BLaER1 (cell line): ENCODE measurements at regions not wholly inside any gene's neighbourhood (a gene's known extent, or its start where the extent isn't known, plus 50 kb on each side); places are given as distances from the start of the nearest gene placed in this dataset.
"Not testable (repeated sequence)": the region's sequence is repeated elsewhere in the genome, so short reads cannot be mapped to it uniquely, and the experiment has no call there.

Source experiments
- H3K27ac ChIP-seq: shearing (Covaris generic); formaldehyde crosslinking; 2 replicates; pipeline ENCODE4 v1.8.1; 2022
- H3K27me3 ChIP-seq: shearing (Covaris generic); formaldehyde crosslinking; 2 replicates; pipeline ENCODE4 v1.8.1; 2022
- H3K36me3 ChIP-seq: shearing (Covaris generic); formaldehyde crosslinking; 2 replicates; pipeline ENCODE4 v1.8.1; 2022
- H3K4me1 ChIP-seq: shearing (Covaris generic); formaldehyde crosslinking; 2 replicates; pipeline ENCODE4 v1.8.1; 2022
- H3K4me2 ChIP-seq: shearing (Covaris generic); formaldehyde crosslinking; 2 replicates; pipeline ENCODE4 v1.8.1; 2022
- H3K4me3 ChIP-seq: shearing (Covaris generic); formaldehyde crosslinking; 2 replicates; pipeline ENCODE4 v1.8.1; 2022
- H3K9ac ChIP-seq: shearing (Covaris generic); formaldehyde crosslinking; 2 replicates; pipeline ENCODE4 v1.8.1; 2022
- H3K9me3 ChIP-seq: shearing (Covaris generic); formaldehyde crosslinking; 2 replicates; pipeline ENCODE4 v1.8.1; 2022
- H4K20me1 ChIP-seq: shearing (Covaris generic); formaldehyde crosslinking; 2 replicates; pipeline ENCODE4 v1.8.1; 2022
- Cebpa-rat ChIP-seq: shearing (Covaris generic); IDR thresholded peaks from 2 replicates; pipeline ENCODE4 v1.8.1; 2022

DNA sequence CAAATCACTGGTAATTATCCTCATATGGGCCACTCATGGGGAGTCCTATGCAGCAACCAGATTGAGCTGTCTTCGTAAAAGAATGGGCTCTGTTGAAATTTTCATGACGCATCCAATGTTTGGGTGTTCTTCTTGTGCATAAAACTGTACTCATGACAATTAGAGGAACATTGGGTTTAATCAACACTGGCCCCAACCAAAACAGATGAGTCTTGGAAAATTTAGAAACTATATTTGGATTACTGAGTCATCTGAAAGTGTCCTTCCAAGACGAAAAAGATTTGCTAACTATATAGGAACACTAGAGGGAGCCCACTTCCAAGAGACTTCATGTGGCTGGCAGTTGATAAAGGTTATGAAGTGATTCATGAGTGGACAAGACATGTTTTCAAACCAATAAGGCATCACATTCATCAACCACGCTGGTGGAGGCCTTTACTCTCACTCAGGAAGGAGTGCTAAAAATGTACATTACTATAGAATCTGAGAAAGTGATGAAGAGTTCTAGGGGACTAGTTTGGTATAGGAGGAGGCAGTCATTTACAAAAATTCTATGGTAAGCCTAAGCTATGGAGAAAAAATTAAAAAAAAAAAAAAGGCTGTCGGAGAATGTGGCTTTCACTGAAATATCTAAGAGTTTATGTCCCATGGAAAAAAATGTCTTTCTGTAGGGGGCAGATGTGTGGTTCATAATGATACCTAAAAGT lies 313.5 kb downstream of the PRDM9 start:
- no peak overlapping the region for H3K4me2 ChIP-seq
- TF ChIP-seq Cebpa-rat: no peak

DNA sequence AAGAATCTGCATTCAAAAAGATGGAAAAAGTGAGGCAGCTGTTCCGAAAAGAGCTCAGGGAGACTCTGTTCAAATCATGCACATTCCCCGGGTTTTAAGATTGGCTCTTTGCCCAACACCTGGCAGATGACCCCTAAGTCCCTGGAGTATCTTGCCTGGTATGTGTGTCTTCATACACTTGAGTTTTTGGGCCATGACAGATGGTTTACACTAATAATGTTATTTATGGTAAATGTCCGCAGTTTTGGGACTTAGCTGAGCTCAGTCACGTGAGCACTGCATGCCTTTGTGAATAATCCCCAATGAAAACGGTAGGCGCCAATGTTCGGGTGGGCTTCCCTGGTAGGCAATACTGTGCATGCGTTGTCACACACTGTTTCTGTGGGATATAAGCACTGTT lies 316.1 kb downstream of the PRDM9 start:
- no peak overlapping the region for H3K27ac ChIP-seq
- H3K27me3 ChIP-seq: no peaks in the 10 kb centered on the region
- H3K9ac ChIP-seq: no peak overlapping the region
- 0 out of 2 replicates have a peak, but pooled peaks cover 7% of the 10 kb centered on the region for H3K4me1 ChIP-seq
- no peak overlapping the region for H3K4me2 ChIP-seq
- no peaks in the 10 kb centered on the region for H3K9me3 ChIP-seq
- H3K4me3 ChIP-seq: no peak overlapping the region
- H3K36me3 ChIP-seq: no peaks in the 10 kb centered on the region
- H4K20me1 ChIP-seq: no peaks in the 10 kb centered on the region
- TF ChIP-seq Cebpa-rat: no peak

More for the DNA sequence above, 313.5 kb downstream of the PRDM9 start:
- no peaks in the 10 kb centered on the region for H3K36me3 ChIP-seq
- H4K20me1 ChIP-seq: no peaks in the 10 kb centered on the region
- H3K4me1 ChIP-seq: no peaks in the 10 kb centered on the region
- H3K27me3 ChIP-seq: no peaks in the 10 kb centered on the region
- H3K27ac ChIP-seq: no peak overlapping the region
- no peak overlapping the region for H3K4me3 ChIP-seq
- H3K9ac ChIP-seq: no peak overlapping the region
- H3K9me3 ChIP-seq: no peaks in the 10 kb centered on the region

DNA sequence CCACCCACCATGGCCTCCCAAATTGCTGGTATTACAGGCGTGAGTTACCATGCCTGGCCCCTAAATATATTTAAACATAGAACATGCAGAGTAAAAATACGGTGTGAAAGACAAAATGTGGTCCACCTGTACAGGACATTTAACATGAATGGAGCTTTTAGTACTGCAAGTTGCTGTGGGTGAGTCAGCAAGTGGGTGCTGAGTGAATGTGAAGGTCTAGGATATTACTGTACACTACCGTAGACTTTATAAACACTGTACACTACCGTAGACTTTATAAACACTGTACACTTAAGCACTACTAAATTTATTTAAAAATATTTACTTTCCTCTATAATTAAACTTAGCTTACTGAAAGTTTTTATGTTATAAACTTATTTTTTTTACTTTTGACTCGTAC lies 317.8 kb downstream of the PRDM9 start:
- H3K27ac ChIP-seq: no peak overlapping the region
- no peaks in the 10 kb centered on the region for H3K36me3 ChIP-seq
- peaks cover 19% of the 10 kb centered on the region for H3K4me1 ChIP-seq
- H3K9ac ChIP-seq: no peak overlapping the region
- no peaks in the 10 kb centered on the region for H3K9me3 ChIP-seq
- no peak overlapping the region for H3K4me3 ChIP-seq
- no peak for TF ChIP-seq Cebpa-rat
- no peaks in the 10 kb centered on the region for H3K27me3 ChIP-seq
- no peak overlapping the region for H3K4me2 ChIP-seq
- no peaks in the 10 kb centered on the region for H4K20me1 ChIP-seq

DNA sequence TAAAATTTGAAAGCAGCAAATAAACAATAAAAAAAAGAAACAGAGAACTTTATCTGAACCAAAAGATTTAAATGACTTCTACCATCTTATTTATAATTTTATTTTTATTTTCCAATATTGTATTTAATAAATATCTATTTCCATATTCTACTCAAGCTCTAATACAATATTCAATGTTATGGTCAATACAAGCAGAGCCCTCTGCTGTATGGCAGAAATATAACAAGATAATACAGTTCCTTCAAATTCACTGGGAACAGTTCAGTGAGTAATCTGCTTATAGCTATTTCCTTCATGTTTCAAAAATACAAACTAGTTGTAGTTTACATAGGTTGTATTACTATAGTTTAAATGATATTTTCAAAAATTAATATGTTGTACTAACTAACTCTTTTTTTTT lies 332.7 kb downstream of the PRDM9 start:
- H3K4me2 ChIP-seq: no peak overlapping the region
- no peaks in the 10 kb centered on the region for H3K27me3 ChIP-seq
- no peaks in the 10 kb centered on the region for H4K20me1 ChIP-seq
- TF ChIP-seq Cebpa-rat: no peak
- no peak overlapping the region for H3K27ac ChIP-seq
- H3K4me3 ChIP-seq: no peak overlapping the region
- no peaks in the 10 kb centered on the region for H3K36me3 ChIP-seq
- peaks cover 8% of the 10 kb centered on the region for H3K9me3 ChIP-seq
- no peak overlapping the region for H3K9ac ChIP-seq
- no peaks in the 10 kb centered on the region for H3K4me1 ChIP-seq

GRCh38 chr5:23864786-23865185 lies 357.4 kb downstream of the PRDM9 start:
- H4K20me1 ChIP-seq: no peaks in the 10 kb centered on the region
- TF ChIP-seq Cebpa-rat: no peak
- no peaks in the 10 kb centered on the region for H3K27me3 ChIP-seq
- H3K36me3 ChIP-seq: no peaks in the 10 kb centered on the region
- H3K4me1 ChIP-seq: peaks cover 8% of the 10 kb centered on the region
- H3K4me2 ChIP-seq: no peak overlapping the region
- no peak overlapping the region for H3K4me3 ChIP-seq
- H3K27ac ChIP-seq: no peak overlapping the region
- no peak overlapping the region for H3K9ac ChIP-seq
- peaks cover 16% of the 10 kb centered on the region for H3K9me3 ChIP-seq

DNA sequence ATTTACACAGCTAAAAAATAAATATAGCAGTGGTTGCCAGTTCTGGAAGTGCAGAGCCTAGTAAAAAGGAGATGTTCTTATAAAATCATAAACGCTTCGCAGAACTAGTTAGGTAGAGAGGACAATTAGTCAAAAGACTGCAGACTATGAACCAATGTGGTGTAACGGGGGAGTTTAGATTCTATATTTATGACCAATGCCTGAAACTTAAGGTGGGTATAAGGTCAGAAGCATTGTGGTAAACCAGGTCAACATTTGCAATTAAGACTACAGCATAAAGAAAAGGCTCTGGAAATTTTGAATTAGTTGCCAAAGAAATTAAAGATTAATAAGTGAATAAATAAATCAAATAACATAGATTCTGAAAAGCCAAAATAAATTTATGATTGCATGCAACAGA lies 370.4 kb downstream of the PRDM9 start:
- no peak overlapping the region for H3K4me2 ChIP-seq
- no peak overlapping the region for H3K4me3 ChIP-seq
- no peak overlapping the region for H3K27ac ChIP-seq
- no peaks in the 10 kb centered on the region for H3K27me3 ChIP-seq
- H3K36me3 ChIP-seq: no peaks in the 10 kb centered on the region
- H3K4me1 ChIP-seq: no peaks in the 10 kb centered on the region
- no peak for TF ChIP-seq Cebpa-rat
- no peaks in the 10 kb centered on the region for H3K9me3 ChIP-seq
- H4K20me1 ChIP-seq: no peaks in the 10 kb centered on the region
- no peak overlapping the region for H3K9ac ChIP-seq

DNA sequence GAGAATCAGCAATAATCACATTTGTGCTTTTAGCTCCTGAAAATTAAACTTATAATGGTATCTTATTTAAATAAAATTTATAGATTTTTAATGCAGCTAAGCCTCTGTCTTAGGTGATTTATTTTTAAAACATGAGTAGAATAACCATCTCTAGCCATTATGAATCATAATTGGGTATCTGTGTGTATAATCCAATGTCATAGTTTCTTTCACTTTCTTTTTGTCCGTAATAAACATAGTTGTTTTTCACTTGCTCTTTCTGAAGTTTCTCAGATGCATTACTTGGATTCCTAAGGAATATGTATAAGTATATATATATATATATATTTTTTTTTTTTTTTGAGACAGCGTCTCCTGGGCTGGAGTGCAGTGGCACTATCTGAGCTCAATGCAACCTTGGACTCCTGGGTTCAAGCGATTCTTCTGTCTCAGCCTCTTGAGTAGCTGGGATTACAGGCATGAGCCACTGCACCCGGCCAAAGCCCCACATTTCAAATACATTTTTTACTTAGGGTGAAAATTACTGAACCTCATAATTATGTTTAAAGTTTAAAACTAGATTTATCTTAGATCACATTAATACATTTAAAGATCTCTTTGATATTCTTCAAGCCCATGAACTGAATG lies 377.1 kb downstream of the PRDM9 start:
- Histone ChIP-seq H3K9me3 (no peaks in the 10 kb centered on the region), H3K4me3 (no peak overlapping the region), H3K27ac (no peak overlapping the region), H3K36me3 (no peaks in the 10 kb centered on the region), H4K20me1 (no peaks in the 10 kb centered on the region), H3K4me2 (no peak overlapping the region), H3K4me1 (peaks cover 9% of the 10 kb centered on the region; the same call in 1 of the 2 replicates), H3K9ac (no peak overlapping the region), H3K27me3 (no peaks in the 10 kb centered on the region)
- no peak for TF ChIP-seq Cebpa-rat

DNA sequence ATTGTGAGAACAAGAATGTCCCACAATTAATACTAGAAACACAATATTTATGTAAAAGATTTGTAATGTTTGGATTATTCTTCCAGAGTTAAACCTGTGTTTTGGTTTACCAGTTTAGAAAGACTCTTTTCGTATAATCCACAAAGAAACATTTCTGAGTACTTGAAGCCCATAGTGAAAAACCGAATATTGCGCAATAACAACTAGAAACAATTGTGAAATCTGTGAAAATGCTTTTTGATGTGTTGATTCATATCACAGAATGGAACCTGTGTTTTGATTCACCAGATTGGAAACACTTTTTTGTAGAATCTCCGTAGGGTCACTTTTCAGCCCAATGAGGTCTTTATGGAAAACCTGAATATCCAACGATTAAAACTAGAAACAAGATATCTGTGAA lies 386.2 kb downstream of the PRDM9 start:
- Histone ChIP-seq H3K36me3 (no peaks in the 10 kb centered on the region), H4K20me1 (no peaks in the 10 kb centered on the region), H3K4me2 (no peak overlapping the region), H3K9ac (no peak overlapping the region), H3K9me3 (no peaks in the 10 kb centered on the region; the same call in 1 of the 2 replicates), H3K4me3 (no peak overlapping the region), H3K27ac (no peak overlapping the region), H3K4me1 (no peaks in the 10 kb centered on the region), H3K27me3 (no peaks in the 10 kb centered on the region)
- TF ChIP-seq Cebpa-rat: peak; percentile 98; the same call in 1 of the 2 replicates

- no peak for TF ChIP-seq Cebpa-rat
- H3K9me3 ChIP-seq: no peaks in the 10 kb centered on the region; the same call in 1 of the 2 replicates
Measured at GRCh38 chr5:23895614-23896013, 388.2 kb downstream of the PRDM9 start.

GRCh38 chr5:23930985-23931384 lies 423.6 kb downstream of the PRDM9 start:
- Histone ChIP-seq H3K4me1 (no peaks in the 10 kb centered on the region), H3K4me3 (no peak overlapping the region), H3K9ac (no peak overlapping the region), H3K36me3 (no peaks in the 10 kb centered on the region), H3K27me3 (no peaks in the 10 kb centered on the region), H3K4me2 (no peak overlapping the region), H4K20me1 (no peaks in the 10 kb centered on the region), H3K9me3 (no peaks in the 10 kb centered on the region; the same call in 1 of the 2 replicates), H3K27ac (no peak overlapping the region)
- no peak for TF ChIP-seq Cebpa-rat

More at GRCh38 chr5:23895614-23896013, 388.2 kb downstream of the PRDM9 start:
- Histone ChIP-seq H3K27me3 (no peaks in the 10 kb centered on the region), H3K27ac (no peak overlapping the region), H3K4me2 (no peak overlapping the region), H3K4me1 (no peaks in the 10 kb centered on the region), H3K36me3 (no peaks in the 10 kb centered on the region), H3K9ac (no peak overlapping the region), H4K20me1 (no peaks in the 10 kb centered on the region), H3K4me3 (no peak overlapping the region)

DNA sequence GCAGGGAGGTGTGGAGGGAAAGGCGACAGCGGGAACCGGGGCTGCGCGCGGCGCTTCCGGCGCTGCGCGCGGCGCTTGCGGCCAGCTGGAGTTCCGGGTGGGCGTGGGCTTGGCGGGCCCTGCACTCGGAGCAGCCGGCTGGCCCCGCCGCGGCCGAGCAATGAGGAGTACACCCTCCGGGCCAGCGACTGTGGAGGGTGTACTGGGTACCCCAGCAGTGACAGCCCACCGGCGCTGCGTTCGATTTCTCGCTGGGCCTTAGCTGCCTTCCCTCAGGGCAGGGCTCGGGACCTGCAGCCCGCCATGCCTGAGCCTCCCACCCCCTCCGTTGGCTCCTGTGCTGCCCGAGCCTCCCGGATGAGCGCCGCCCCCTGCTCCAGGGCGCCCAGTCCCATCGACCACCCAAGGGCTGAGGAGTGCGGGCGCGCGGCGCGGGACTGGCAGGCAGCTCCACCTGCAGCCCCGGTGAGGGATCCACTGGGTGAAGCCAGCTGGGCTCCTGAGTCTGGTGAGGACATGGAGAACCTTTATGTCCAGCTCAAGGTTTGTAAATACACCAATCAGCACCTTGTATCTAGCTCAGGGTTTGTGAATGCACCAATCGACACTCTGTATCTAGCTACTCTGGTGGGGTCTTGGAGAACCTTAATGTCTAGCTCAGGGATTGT lies 444.0 kb downstream of the PRDM9 start:
- not testable (repeated sequence) for H3K4me1 ChIP-seq, H4K20me1 ChIP-seq, H3K27ac ChIP-seq, H3K4me2 ChIP-seq, H3K4me3 ChIP-seq, H3K9me3 ChIP-seq, H3K9ac ChIP-seq, H3K27me3 ChIP-seq, H3K36me3 ChIP-seq
